ENCODE measurements at regions not wholly inside any gene's neighbourhood (a gene's known extent, or its start where the extent isn't known, plus 50 kb on each side); places are given as distances from the start of the nearest gene placed in this dataset.
"Not testable (repeated sequence)": the region's sequence is repeated elsewhere in the genome, so short reads cannot be mapped to it uniquely, and the experiment has no call there.

DNA sequence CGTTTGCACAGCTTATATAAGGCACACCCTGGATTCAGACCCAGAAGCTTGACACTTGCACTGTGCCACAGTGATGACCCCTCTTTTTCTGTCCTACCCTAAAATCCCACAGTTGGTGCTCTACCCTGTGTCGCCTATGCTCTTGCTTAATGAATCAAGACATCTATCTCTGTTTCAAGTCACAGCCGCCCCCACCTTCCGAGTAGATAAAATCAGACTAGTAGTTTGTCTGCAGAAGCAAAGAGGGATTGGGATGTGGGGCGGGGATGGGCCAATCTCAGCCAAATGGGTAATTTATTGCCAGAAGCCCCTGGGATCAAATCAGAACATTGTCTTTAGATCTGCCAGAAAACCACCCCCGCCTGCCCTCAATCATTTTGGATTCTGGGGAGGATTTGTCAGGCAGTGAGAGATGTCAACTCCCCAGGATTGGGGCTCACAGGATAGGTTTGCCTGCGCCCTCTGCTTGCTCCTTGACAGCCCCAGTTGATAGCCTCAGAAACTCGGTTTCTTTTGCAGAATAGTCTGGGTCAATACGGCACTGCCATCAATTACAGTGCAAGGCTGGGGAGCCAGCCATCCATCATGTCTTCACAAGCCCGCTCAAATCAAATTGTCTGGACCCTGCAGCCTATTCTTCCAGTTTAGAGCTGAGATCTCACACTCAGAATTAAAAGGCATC, 520.8 kb downstream of the GRIN2A start:
- no peak for DNase-seq

DNA sequence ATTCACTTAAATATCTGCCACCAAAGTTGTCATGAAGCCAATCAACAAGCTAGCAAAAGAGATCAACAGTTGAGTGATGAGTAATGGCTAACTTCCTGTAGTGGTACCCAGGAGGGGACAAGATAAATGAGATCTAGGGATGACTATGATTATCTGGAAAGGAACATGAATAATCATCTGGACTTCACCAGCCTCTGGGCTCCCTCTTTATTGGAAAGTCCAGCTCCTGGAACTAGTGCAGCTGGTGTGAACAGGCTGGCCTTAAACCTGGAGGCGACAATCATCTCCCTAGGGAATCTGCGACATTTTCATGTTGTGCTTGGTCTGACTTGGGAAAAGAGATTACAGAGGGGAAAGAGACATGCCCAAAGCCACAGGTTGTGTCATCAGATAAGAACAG, 518.6 kb downstream of the GRIN2A start:
- DNase-seq, result no peak

DNA sequence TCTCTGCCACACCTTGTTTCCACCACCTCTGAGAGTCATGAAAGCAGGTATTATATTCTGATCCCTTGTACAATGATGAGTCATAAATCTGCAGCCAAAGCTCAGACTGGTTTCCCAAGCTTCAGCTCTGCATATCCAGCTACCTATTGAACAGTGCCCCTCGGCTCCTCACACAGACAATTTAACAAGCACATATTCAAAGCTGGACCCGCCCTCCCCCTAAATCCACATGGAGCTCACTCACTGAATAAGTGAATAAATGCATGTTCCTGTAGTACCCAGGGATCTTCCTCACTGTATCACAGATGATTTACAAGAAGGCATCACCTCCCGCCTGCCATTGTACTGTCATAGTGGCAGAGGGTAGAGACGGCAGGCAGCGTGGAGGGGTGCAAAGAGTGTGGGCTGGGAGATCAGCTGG, 516.4 kb downstream of the GRIN2A start:
- no peak for DNase-seq

DNA sequence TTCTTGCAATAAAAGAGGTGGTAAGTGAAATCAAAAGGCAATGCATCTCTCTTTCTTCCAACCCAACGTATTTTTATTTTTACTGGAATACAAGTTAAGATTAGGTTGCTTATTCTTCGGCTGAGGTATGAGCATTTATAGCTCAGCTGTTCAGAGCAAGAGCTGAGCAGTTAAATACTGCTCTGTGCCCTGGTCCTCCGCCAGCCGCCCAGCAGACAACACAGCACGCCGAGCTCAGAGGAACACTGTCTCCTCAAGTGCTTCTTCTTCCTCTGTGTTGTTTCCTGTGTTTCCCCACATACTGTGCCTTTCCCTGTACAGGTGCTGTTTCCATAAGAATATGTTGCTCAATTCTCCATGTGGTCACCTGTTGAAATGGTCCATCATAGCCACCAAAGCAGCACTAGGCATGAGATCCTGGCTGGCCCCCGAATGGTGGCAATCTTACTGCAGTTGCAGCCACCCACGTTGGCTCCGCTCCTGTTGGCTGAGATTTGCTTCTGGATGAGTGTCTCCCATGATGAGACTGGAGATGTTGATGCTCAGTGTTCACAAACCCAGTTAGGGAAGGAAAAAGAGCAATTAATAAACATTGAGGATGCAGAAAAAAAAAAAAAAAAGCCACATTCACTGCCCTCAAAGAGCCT, 515.3 kb downstream of the GRIN2A start:
- DNase-seq, result no peak

DNA sequence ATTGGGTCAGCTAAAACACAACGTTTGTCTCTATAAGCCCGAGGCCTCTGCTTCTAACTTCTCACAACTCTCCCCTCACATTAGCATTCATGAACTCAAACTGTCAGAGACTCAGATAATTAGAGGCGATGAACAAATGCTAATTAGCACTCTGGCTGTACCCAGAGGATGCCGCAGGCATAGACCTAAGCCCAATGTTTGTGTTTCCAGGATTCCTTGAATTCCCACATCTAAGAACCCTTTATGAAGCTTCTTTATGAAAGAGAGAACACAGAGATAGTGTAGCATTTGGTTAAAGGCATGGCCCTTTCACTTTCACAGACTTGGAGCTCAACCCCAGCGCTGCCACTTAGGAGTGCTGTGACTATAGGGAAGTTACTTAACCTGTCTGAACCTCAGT, 512.2 kb downstream of the GRIN2A start:
- no peak for DNase-seq

DNA sequence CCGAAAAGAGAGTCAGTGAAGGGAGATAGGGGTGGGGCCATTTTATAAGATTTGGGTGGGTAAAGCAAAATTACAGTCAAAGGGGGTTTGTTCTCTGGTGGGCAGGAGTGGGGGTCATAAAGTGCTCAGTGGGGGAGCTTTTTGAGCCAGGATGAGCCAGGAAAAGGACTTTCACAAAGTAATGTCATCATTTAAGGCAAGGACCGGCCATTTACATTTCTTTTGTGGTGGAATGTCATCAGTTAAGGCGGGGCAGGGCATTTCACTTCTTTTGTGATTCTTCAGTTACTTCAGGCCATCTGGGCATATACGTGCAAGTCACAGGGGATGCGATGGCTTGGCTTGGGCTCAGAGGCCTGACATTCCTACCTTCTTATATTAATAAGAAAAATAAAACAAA, 511.6 kb downstream of the GRIN2A start:
- DNase-seq, result not testable (repeated sequence)

DNA sequence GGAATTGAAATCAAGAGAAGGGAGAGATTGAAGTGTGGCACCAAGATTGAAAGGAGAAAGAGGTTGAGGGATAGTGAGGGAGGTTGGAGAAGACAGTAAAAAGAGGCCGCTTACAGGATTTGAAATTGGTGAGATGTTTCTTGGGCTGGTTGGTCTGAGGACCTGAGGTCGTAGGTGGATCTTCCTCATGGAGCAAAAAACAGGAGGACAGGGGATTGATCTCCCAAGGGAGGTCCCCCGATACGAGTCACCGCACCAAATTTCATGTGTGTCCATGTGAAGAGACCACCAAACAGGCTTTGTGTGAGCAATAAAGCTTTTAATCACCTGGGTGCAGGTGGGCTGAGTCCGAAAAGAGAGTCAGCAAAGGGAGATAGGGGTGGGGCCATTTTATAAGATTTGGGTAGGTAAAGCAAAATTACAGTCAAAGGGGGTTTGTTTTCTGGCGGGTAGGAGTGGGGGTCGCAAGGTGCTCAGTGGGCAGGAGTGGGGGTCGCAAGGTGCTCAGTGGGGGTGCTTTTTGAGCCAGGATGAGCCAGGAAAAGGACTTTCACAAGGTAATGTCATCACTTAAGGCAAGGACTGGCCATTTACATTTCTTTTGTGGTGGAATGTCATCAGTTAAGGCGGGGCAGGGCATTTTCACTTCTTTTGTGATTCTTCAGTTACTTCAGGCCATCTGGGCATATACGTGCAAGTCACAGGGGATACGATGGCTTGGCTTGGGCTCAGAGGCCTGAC, 505.5 kb downstream of the GRIN2A start:
- DNase-seq, result not testable (repeated sequence)

DNA sequence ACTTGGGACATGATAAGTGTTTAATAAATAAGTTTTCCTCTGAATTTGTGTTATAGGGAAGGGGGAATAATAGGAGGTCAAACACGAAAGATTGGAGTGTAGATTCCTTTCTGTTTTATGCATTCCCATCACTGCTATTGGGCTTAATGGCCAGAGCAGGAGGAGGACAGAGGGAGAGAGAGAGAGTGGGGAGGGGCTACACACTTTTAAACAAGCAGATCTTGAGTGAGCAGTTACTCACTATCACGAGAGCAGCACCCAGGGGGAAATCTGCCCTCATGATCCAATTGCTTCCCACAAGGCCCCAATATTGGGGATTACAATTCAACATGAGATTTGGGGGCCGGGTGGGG, 505.0 kb downstream of the GRIN2A start:
- DNase-seq, result no peak

DNA sequence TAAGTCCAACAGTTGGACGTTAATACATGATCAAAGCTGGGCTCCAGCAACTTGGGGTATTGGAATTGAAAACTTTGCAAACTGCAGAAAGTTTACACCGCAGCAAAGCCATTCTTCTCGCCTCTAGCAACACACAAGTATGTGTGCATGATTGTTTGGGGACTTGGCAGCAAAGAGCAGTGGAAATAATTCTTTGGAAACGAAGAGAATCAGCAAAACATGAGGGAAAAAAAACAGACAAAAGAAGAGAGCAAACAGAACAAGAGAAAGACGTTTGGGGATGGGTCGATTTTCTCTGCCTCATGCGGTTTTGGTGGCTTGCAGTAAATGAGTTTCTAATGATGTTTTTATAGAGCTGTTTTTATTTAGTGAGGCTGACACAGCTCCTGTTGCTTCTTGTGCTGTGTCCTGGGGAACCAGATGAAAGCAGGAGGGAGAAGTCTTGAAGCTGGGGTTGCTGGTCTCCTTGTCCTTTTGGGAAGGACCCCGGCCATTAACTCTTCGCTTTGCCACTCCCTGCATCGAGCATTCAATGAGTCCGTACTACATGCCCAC, 502.9 kb downstream of the GRIN2A start:
- DNase-seq, result no peak

DNA sequence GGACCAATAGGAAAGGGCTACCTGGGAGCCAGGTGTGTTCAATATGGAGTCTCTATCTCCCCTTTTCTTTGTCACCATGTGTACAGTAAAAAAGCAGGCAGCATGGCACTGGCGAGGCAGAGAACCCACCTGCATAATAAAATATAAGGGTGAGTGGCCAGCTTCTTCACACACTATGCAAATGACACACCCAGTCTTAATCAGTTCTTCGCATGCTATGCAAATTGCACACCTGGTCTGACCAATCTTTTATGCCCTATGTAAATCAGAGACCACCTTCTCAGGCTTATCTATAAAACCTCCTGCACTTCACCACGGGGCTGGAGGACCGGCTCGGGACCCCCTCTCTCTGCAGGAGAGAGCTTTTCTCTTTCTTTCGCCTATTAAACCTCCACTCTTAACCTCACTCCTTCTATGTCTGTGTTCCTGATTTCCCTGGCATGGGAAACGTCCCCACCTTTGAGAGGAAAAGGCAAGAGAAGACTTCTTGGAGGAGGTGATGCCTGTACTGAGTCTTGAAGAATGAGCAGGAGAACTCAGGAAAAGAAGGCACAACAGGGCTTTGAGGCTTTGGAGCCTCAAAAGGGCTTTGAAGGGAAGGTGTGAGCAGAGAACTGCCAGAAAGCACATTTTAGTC, 502.1 kb downstream of the GRIN2A start:
- no peak for DNase-seq

DNA sequence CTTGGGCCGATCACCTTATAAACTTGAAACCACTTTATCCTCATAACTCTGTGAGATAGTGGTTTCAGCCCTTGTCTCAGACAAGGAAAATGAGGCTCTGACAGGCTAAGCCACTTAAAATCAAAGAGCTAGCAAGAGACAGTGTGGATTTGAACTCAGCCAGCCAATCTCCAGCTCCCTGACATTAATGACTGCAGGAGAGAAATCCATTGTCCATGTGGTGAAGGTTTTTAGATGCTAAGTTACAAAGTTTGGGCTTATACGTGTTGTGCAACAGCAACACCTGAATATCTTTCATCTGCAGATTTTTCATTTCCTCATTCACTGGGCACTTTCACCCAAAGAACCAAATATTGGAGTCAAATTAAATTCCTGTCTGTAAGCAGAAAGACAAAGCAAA, 501.3 kb downstream of the GRIN2A start:
- no peak for DNase-seq

DNA sequence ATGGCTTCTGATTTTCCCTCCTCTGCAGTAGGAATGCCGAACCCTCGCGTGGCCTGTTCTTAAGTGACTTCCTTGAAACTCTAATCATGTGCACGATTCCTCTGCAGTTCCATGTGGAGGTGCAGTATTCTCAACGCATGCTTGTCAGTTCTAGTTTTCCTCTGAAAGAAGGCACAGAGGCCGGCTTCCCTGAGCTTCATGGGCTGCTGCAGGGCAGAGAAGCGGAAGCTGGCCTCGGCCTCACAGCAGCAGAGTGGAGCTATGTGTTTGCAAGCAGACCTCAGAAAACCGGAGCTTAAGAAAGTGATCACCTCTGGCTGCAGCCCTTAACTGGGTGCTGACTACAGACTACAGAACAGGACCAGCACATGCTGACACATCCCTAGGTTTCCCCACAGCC, 500.7 kb downstream of the GRIN2A start:
- no peak for DNase-seq

DNA sequence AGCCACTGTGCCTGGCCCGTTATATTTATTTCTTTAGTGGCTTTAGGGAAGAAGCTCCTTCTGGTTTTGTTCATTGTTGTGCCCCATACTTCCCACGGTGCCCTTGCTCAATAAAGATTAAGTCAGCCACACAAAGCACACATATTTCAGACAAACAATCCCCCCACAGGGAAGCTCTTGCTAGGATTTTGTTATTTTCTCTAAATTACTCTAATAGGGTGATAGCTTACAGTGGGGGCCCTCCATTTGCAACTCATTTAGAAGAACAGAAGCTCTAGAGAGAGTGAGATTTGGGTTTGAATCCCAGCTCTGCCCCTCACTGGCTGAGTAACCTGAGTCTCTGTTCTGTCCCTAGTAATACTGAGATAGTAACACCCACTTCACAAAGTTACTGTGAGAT, 499.9 kb downstream of the GRIN2A start:
- DNase-seq, result no peak

DNA sequence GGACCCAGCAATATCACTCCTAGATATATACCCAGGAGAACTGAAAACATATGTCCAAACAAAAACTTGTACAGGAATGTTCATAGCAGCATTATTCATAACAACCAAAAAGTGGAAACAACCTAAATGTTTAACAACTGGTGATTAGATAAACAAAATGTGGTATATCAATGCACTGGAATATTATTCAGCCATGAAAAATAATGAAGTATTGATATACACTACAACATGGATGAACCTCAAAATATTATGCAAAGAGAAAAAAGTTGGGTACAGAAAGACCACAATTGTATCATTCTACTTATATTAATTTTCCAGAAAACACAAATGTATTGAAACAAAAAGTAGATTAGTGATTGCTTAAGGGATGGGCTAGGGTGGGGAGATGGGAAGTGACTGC, 498.6 kb downstream of the GRIN2A start:
- DNase-seq, result no peak

DNA sequence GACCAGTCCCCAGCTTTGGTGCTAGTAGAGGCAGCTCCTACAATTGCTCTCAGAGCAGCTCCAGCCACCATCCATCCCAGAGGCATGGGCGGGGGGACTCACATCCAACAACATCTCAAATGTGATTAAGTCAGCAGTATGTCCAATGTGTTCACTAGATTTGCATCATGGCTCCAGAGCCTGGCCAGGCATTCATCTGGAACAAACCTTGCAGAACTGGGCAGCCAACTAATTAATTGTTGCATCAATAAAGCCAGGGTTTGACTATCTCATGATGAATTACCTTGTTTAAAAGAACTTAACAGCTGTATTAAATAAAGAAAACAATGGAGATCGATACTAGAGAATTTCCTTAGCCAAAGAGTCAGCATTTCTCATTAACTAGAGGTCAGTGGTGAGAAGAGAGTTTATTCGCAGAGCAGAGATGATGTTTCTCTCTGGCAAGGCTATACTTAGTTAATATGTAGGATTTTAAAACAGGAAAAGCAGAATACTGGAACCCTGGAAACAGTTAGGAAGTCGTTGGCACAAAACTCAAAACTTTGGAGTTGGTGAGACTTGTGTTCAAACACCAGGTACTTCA, 494.4 kb downstream of the GRIN2A start:
- DNase-seq, result no peak

DNA sequence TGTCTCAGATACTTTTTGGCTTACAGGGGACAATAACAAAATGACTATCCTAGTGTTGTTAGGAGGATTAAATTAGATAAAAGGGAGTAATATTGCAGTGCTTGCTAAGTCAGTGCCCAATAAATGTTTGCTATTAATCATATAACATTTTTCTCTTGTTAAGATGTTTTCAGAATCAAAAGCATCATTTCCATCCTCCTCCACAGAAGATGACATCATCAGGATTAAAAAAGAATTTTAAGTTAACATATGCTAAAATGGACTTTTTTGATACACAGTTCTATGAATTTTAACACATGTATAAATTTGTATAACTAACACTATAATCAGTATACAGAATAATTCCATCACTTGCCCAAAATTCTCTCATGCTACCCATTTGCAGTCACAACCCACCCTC, 492.6 kb downstream of the GRIN2A start:
- DNase-seq, result no peak

DNA sequence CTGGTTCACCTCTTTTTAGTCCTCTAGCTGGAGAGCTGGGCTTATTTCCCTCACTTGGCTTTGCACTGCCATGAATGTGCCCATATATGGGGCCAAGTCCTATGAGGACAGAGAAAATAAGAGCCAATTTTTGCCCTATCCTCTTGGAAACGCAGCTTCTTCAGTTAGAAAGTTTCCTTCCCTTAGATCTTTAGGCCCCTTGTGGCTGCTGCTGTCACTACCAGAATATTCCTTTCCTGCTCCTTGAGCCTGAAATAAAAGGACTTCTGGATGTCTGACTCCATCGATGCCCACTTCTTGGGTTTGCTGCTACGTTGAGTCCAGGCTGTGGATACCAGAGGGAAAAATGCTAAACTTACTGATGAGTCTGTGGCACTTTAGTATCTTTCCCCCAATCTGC, 487.1 kb downstream of the GRIN2A start:
- DNase-seq, result no peak
